HFFc6 (cell line): ENCODE measurements at regions not wholly inside any gene's neighbourhood (a gene's known extent, or its start where the extent isn't known, plus 50 kb on each side); places are given as distances from the start of the nearest gene placed in this dataset.

Experiments used
- DNase-seq: peaks from one replicate; pipeline ENCODE4 v3.0.0-alpha.2; 2018
- H3K27ac Mint-ChIP-seq: 2 replicates; pipeline ENCODE4 v1.8.0; 2020; ENCODE audit warnings: mild to moderate bottlenecking, mixed read lengths
- H3K27me3 Mint-ChIP-seq: 2 replicates; pipeline ENCODE4 v1.8.0; 2021; ENCODE audit warnings: mild to moderate bottlenecking, moderate library complexity, mixed read lengths; ENCODE audit not compliant: insufficient read depth
- H3K36me3 Mint-ChIP-seq: 2 replicates; pipeline ENCODE4 v1.8.0; 2021; ENCODE audit warnings: low read depth, mixed read lengths
- H3K4me1 Mint-ChIP-seq: 2 replicates; pipeline ENCODE4 v1.8.0; 2020; ENCODE audit warnings: low read depth, mixed read lengths
- H3K4me3 Mint-ChIP-seq: 2 replicates; pipeline ENCODE4 v1.8.0; 2020; ENCODE audit warnings: mild to moderate bottlenecking, moderate library complexity, mixed read lengths
- H3K9me3 Mint-ChIP-seq: 2 replicates; pipeline ENCODE4 v1.8.0; 2020; ENCODE audit warnings: mild to moderate bottlenecking, mixed read lengths
- CTCF ChIP-seq: fragments of 200-600 bp; sonication (generic); IDR thresholded peaks from 2 replicates; pipeline ENCODE4 v1.5.0; 2021; ENCODE audit warnings: antibody characterized with exemption, mild to moderate bottlenecking

DNA sequence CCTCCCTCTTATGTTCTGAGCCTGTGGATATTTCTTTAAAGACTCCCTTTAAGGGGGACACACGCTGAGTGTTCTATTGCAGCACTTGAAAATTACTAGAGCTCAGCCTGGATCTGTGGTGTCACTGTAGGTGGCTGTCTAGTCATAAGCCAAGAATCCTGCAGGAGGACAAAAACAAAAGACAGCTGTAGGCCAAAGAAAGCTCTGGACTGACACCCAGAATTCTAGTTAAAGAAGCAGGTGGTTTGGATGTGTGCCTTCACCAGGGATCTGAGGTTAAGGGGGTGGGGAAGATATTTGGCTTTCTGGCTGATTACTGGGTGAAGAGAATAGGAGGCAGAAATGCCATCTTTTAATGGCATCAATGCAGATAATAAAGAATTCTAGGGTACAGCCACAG lies 842.5 kb upstream of the NXPH2 start:
- no peaks in the 10 kb centered on the region for H3K4me1 Mint-ChIP-seq
- H3K27me3 Mint-ChIP-seq = no peaks in the 10 kb centered on the region
- TF ChIP-seq CTCF = no peak
- peaks cover 8% of the 10 kb centered on the region; the same call in 1 of the 2 replicates for H3K36me3 Mint-ChIP-seq
- no peak overlapping the region for H3K27ac Mint-ChIP-seq
- H3K4me3 Mint-ChIP-seq = no peak overlapping the region
- DNase-seq = no peak
- peaks cover 70% of the 10 kb centered on the region for H3K9me3 Mint-ChIP-seq

- no peaks in the 10 kb centered on the region for H3K4me1 Mint-ChIP-seq
Measured at GRCh38 chr2:139617747-139618146, 837.6 kb upstream of the NXPH2 start.

GRCh38 chr2:139613264-139613663 lies 833.1 kb upstream of the NXPH2 start:
- peaks cover 5% of the 10 kb centered on the region; the same call in 1 of the 2 replicates for H3K36me3 Mint-ChIP-seq
- TF ChIP-seq CTCF = no peak

More at GRCh38 chr2:139617747-139618146, 837.6 kb upstream of the NXPH2 start:
- H3K36me3 Mint-ChIP-seq = peaks cover 8% of the 10 kb centered on the region; the same call in 1 of the 2 replicates
- no peaks in the 10 kb centered on the region; the same call in 1 of the 2 replicates for H3K27me3 Mint-ChIP-seq
- H3K9me3 Mint-ChIP-seq = peaks cover 64% of the 10 kb centered on the region
- no peak for DNase-seq
- TF ChIP-seq CTCF = no peak
- no peak overlapping the region for H3K27ac Mint-ChIP-seq
- H3K4me3 Mint-ChIP-seq = no peak overlapping the region

DNA sequence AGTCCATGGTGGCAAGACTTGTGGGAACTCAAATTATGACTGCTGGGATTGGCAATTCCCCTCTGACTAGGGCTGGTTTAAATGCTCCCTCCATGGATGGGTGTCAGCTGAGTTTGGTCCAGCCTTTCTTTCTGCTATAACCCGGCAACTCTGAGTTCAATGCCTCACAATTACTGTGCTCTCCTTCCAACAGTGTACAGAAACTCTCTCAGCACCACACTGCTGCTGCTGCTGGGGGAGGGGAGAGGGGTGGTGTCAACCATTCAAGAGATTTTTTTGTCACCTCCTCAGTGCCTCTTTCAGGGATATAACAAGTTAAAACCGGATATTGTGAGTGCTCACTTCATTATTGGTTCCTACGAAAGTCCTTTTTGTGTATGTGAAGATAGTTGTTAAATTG lies 830.3 kb upstream of the NXPH2 start:
- H3K4me3 Mint-ChIP-seq = no peak overlapping the region
- H3K27ac Mint-ChIP-seq = no peak overlapping the region
- no peak for DNase-seq
- H3K36me3 Mint-ChIP-seq = no peaks in the 10 kb centered on the region
- no peak for TF ChIP-seq CTCF
- no peaks in the 10 kb centered on the region for H3K4me1 Mint-ChIP-seq
- H3K27me3 Mint-ChIP-seq = no peaks in the 10 kb centered on the region; the same call in none of the 2 replicates
- peaks cover 59% of the 10 kb centered on the region for H3K9me3 Mint-ChIP-seq

More at GRCh38 chr2:139613264-139613663, 833.1 kb upstream of the NXPH2 start:
- Mint-ChIP-seq H3K27me3 (no peaks in the 10 kb centered on the region; the same call in none of the 2 replicates), H3K9me3 (peaks cover 57% of the 10 kb centered on the region), H3K27ac (no peak overlapping the region), H3K4me3 (no peak overlapping the region), H3K4me1 (no peaks in the 10 kb centered on the region)
- no peak for DNase-seq

GRCh38 chr2:139609109-139609508 lies 828.9 kb upstream of the NXPH2 start:
- TF ChIP-seq CTCF = no peak
- Mint-ChIP-seq H3K36me3 (no peaks in the 10 kb centered on the region), H3K4me1 (no peaks in the 10 kb centered on the region), H3K27me3 (no peaks in the 10 kb centered on the region; the same call in 1 of the 2 replicates), H3K4me3 (no peak overlapping the region), H3K27ac (no peak overlapping the region), H3K9me3 (peaks cover 72% of the 10 kb centered on the region)
- DNase-seq = no peak

DNA sequence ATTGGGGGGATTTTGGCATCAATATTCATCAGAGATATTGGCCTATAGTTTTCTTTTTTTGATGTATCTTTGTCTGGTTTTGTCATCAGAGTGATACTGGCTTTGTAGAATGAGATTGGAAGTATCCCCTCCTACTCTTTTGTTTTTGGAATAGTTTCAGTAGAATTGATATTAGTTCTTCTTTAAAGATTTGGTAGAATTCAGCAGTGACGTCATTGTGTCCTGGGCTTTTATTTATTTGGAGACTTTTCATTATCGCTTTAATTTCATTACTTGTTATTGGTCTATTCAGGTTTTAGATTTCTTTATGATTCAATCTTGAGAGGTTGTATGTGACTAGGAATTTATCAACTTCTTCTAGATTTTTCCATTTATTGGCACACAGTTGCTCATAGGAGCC lies 825.5 kb upstream of the NXPH2 start:
- no peak for DNase-seq
- Mint-ChIP-seq H3K9me3 (peaks cover 63% of the 10 kb centered on the region), H3K27me3 (no peaks in the 10 kb centered on the region; the same call in 1 of the 2 replicates), H3K4me1 (no peaks in the 10 kb centered on the region), H3K36me3 (no peaks in the 10 kb centered on the region), H3K4me3 (no peak overlapping the region), H3K27ac (no peak overlapping the region)
- TF ChIP-seq CTCF = no peak
